ENCODE measurements at regions not wholly inside any gene's neighbourhood (a gene's known extent, or its start where the extent isn't known, plus 50 kb on each side); places are given as distances from the start of the nearest gene placed in this dataset.

DNA sequence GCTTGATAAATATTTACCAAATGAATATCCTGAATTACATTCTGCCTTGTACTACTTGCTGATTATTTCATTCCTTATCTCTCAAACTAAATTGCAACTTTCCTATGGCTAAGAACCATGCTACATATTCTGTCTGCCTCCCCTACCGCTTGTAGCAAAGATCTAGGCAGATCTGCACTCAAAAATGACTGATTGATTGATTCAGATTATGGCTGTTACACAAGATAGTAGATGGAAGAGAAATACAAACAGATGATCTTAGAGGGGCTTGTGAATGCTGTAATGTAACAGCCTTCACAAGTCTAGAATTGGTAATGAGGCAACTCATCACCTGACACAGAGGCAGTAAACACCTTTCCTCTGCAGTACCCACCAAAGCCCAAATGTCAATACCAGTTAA is 446.1 kb downstream of the PRELID2 start:
- Histone ChIP-seq H3K4me3 (no peak overlapping the region), H3K27ac (no peak overlapping the region), H3K4me1 (ENCODE audit: low read depth) (no peaks in the 10 kb centered on the region), H3K9me3 (ENCODE audit: low read depth) (no peaks in the 10 kb centered on the region), H3K36me3 (no peaks in the 10 kb centered on the region), H3K27me3 (no peaks in the 10 kb centered on the region)
- DNase-seq (ENCODE audit: low read depth in 1 of 2, low spot score in 1 of 2) = no peak
- TF ChIP-seq, protein P1, sequence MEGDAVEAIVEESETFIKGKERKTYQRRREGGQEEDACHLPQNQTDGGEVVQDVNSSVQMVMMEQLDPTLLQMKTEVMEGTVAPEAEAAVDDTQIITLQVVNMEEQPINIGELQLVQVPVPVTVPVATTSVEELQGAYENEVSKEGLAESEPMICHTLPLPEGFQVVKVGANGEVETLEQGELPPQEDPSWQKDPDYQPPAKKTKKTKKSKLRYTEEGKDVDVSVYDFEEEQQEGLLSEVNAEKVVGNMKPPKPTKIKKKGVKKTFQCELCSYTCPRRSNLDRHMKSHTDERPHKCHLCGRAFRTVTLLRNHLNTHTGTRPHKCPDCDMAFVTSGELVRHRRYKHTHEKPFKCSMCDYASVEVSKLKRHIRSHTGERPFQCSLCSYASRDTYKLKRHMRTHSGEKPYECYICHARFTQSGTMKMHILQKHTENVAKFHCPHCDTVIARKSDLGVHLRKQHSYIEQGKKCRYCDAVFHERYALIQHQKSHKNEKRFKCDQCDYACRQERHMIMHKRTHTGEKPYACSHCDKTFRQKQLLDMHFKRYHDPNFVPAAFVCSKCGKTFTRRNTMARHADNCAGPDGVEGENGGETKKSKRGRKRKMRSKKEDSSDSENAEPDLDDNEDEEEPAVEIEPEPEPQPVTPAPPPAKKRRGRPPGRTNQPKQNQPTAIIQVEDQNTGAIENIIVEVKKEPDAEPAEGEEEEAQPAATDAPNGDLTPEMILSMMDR (IDR thresholded peaks at IDR 0.05; ENCODE audit: low read depth, low read length) = no peak

DNA sequence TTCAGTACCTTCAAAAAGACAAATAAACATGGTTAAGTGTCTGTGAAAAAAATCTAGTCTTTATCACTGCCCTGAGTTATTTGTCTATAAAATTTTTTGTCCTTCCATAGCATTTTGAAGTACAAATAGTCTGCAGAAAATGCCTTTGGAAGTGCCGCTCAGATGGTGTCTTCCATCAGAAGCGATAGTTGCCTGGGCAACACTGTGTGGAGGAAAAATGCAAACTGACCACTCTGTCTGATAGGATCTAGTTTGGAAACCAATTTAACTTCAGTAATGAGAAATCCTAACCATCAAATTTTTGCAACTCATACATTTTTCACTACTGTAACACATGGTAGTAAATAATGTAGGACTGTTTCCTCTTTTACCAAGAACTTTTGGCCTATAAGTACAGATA is 449.9 kb downstream of the PRELID2 start:
- no peaks in the 10 kb centered on the region for H3K9me3 ChIP-seq (ENCODE audit: low read depth)
- no peak overlapping the region for H3K4me3 ChIP-seq
- H3K36me3 ChIP-seq = no peaks in the 10 kb centered on the region
- H3K27ac ChIP-seq = no peak overlapping the region
- TF ChIP-seq, protein P1 (IDR thresholded peaks at IDR 0.05; ENCODE audit: low read depth, low read length) = no peak
- H3K27me3 ChIP-seq = no peaks in the 10 kb centered on the region
- no peaks in the 10 kb centered on the region for H3K4me1 ChIP-seq (ENCODE audit: low read depth)
- DNase-seq (ENCODE audit: low read depth in 1 of 2, low spot score in 1 of 2) = no peak

DNA sequence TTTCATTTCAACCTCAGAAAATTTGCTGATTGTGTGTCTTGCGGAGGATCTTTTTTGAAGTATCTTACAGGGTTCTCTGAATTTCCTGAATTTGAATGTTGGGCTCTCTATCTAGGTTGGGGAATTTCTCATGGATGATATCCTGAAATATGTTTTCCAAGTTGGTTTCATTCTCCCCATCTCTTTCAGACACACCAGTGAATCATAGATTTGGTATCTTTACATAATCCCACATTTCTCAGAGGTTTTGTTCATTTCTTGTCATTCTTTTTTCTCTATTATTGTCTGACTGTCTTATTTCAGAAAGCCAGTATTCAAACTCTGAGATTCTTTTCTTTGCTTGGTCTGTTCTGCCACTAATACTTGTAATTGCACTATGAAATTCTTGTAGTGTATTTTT is 456.9 kb downstream of the PRELID2 start:
- Histone ChIP-seq H3K4me3 (no peak overlapping the region), H3K27ac (no peak overlapping the region), H3K27me3 (no peaks in the 10 kb centered on the region), H3K36me3 (no peaks in the 10 kb centered on the region), H3K4me1 (ENCODE audit: low read depth) (no peaks in the 10 kb centered on the region), H3K9me3 (ENCODE audit: low read depth) (no peaks in the 10 kb centered on the region)
- TF ChIP-seq, protein P1 (IDR thresholded peaks at IDR 0.05; ENCODE audit: low read depth, low read length) = no peak
- DNase-seq (ENCODE audit: low read depth in 1 of 2, low spot score in 1 of 2) = no peak

DNA sequence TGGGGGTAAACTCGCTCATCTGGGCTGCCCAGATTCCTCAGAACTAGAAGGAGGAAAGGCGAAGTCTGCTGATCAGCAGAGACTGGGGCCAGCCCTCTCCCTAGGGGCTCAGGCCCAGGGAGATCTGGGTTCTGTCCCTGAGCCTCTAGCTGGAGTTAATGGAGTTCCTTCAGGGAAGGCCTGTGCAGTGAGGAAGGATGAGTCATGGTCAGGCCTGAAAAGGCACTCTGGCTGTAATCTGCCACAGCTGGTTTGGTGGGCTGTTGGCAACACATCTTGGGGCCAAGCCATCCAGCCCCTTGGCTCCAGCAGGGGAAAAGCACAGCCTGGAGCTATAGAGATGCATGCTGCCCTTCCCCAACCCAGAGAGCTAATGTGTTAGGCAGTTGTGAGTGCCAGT is 459.6 kb downstream of the PRELID2 start:
- Histone ChIP-seq H3K36me3 (no peaks in the 10 kb centered on the region), H3K27me3 (no peaks in the 10 kb centered on the region), H3K27ac (no peak overlapping the region), H3K9me3 (ENCODE audit: low read depth) (no peaks in the 10 kb centered on the region), H3K4me3 (no peak overlapping the region), H3K4me1 (ENCODE audit: low read depth) (no peaks in the 10 kb centered on the region)
- no peak for DNase-seq (ENCODE audit: low read depth in 1 of 2, low spot score in 1 of 2)
- TF ChIP-seq, protein P1 (IDR thresholded peaks at IDR 0.05; ENCODE audit: low read depth, low read length) = no peak

DNA sequence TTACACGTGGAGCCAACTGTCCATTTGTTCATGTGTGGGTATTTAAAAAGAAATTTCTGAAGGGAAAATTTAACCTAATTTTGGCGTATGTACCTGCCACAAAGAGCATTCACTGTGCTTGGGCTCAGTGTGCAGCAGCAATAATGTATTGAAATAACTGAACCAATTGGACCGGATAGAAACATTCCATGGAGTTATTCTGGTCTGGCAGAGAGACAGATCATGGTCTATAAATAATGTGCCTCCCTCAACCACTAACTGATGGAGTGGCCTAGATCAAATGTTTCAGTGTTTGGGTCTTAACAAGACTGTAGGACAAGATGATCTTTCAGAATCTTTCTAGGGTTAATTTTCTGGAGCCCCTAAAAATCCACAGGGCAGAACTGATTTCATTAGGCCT is 469.7 kb downstream of the PRELID2 start:
- Histone ChIP-seq H3K27me3 (no peaks in the 10 kb centered on the region), H3K4me3 (no peak overlapping the region), H3K27ac (no peak overlapping the region), H3K9me3 (ENCODE audit: low read depth) (no peaks in the 10 kb centered on the region), H3K36me3 (no peaks in the 10 kb centered on the region), H3K4me1 (ENCODE audit: low read depth) (no peaks in the 10 kb centered on the region)
- TF ChIP-seq, protein P1 (IDR thresholded peaks at IDR 0.05; ENCODE audit: low read depth, low read length) = no peak
- no peak for DNase-seq (ENCODE audit: low read depth in 1 of 2, low spot score in 1 of 2)

DNA sequence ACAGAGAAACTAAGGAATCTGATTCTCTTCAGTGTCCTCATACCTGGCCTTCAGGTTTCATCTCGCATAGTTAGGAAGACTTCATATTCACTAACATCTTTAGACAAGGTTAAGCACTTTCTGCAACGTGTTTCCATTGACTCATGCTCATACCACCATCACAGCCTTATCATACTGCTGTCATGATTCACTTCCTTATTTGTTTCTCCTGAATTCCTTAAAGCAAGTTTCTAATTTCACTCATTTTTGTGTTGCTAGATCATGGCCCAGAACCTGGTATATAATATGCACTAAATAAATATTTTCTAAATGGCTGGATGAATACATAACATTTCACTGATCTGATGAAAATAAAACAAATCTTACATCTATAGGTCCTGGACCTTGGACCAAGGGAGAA is 472.9 kb downstream of the PRELID2 start:
- no peaks in the 10 kb centered on the region for H3K9me3 ChIP-seq (ENCODE audit: low read depth)
- H3K36me3 ChIP-seq = no peaks in the 10 kb centered on the region
- no peak overlapping the region for H3K27ac ChIP-seq
- H3K27me3 ChIP-seq = no peaks in the 10 kb centered on the region
- peak in 1 of 2 donors; percentile 83 for DNase-seq (ENCODE audit: low read depth in 1 of 2, low spot score in 1 of 2)
- TF ChIP-seq, protein P1 (IDR thresholded peaks at IDR 0.05; ENCODE audit: low read depth, low read length) = no peak
- H3K4me1 ChIP-seq (ENCODE audit: low read depth) = no peaks in the 10 kb centered on the region
- H3K4me3 ChIP-seq = no peak overlapping the region

Data from cardiac muscle cell (in vitro differentiated cells and primary cell).